HG03558 (cell line): ENCODE measurements at regions not wholly inside any gene's neighbourhood (a gene's known extent, or its start where the extent isn't known, plus 50 kb on each side); places are given as distances from the start of the nearest gene placed in this dataset.

Experiments used
- ATAC-seq: cut with Tn5 transposase; IDR thresholded peaks from one replicate; pipeline ENCODE4 v1.9.1; 2021; ENCODE audit warnings: moderate number of reproducible peaks; ENCODE audit not compliant: unreplicated experiment; ENCODE audit errors: extremely low read depth

GRCh38 chr2:122864728-122865127 lies 1109.3 kb downstream of the TSN start:
- ATAC-seq: no peak

DNA sequence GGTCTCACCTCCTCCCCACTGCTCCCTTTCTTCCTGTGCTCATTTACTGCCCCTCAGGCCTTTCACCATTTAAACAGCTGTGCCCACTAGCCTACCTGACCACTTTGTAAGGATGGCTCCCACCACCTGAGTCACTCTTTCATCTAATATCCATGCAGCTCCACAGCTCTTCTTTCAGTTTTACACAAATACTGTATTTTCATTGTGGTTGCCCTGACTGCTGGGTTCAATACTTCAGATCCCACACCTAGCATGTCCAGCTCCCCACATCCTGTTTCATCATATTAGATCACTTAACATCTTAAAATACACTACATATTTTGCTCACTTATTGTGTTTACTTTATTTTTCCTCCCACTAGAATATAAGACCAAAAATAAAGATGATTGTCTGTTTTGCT lies 1110.6 kb downstream of the TSN start:
- no peak for ATAC-seq

- ATAC-seq: no peak
Observed at GRCh38 chr2:122867941-122868340, 1112.5 kb downstream of the TSN start.

DNA sequence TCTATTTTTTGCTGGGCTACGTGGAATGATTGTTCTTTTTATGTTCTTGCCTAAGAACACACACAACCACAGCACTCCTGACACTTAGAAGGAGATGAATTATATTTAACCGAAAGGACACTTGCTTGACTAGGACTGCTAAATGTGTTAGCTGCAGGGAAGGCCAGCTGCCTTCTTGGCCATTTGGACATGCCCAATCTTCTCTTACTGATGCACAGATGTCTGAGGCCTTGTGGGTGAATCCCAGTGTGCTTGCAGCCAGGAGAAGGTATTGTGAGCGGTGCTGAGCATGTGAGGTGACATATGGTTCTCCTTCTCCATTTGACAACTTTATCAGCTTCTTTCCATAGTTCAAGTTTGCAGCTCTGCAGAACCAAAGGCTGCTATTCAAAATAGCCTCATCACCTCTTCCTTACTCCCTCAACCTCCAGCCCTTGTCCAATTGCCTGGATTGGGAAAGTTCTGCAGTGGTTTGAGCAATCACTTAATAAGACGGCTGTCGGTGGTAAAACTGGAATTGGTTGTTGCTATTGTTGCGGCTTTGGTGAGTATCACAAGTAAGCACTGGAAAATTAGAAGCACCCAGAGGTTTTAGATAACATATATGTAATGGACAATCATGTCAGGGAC lies 1113.3 kb downstream of the TSN start:
- ATAC-seq: no peak

DNA sequence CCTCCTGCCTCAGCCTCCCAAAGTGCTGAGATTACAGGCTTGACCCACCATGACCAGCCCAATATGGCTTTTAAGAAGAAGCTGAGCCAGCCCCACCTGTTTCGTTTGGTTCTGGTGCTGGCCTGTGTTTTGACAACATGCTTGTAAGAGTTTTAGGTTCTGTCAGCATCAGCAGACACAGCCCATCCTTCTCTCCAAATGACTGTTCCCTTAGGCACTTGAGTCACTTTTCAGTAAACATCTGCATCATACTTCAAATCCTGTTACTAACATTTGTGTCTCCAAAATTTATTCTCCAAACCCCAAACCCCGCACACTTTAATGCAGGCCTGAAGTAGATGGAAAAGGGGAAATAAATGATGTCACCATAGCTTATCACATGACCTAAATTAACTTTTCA lies 1118.5 kb downstream of the TSN start:
- no peak for ATAC-seq

DNA sequence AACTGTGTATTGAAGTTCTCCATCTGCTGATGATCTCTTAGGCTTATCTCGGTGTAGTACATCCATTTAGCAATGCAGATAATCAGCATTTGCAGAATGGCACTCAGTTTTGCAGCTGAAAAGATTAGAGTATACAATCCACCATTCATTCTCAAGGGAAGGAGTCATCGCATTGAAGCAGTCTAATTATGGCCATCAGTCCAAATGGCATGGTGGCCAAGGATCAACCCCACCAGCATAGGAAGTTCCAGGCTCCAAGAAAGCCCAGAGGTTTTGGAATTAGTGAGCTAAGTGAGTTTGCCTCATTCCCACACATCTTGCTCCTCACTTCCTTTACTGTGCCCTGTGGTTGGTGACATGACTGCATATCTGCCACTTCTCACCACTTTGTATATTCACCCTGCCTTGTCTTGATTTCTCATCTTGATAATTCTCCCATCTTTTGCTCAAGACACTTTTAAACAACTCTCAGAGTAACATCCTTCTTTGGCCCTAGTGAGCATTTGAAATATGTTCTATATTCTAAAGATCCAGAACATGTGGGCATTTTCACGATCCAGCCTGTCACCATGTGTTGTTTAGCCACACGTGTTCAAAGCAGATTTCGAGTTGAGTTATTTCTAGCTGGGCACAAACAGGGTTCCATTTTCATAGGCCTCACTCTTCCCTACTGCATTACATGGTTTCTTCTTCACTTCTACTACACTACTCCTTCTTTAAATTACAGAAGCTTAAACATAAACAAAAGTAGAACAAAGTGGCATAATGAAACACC lies 1119.8 kb downstream of the TSN start:
- no peak for ATAC-seq

- ATAC-seq: no peak
Observed at GRCh38 chr2:122883849-122884248, 1128.4 kb downstream of the TSN start.

GRCh38 chr2:122884889-122885288 lies 1129.4 kb downstream of the TSN start:
- no peak for ATAC-seq

DNA sequence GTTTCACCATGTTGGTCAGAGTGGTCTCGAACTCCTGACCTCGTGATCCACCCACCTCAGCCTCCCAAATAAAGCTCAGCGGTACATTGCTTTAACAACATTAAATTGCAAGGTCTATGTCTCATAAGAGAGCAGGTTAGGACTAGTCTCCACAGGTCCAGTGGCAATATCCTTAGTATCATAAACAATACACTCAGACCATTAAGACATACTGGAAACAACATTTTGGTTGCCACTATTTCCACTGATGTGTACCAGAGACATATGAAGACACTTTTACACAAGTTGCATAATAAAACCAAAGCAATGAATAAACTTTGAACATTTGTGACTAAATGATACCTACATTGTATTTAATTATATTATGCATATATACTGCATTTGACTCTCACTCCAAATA lies 1130.0 kb downstream of the TSN start:
- no peak for ATAC-seq

- ATAC-seq: no peak
Observed at GRCh38 chr2:122886479-122887145, 1131.2 kb downstream of the TSN start.

GRCh38 chr2:122899614-122900013 lies 1125.5 kb upstream of the CNTNAP5 start:
- no peak for ATAC-seq

DNA sequence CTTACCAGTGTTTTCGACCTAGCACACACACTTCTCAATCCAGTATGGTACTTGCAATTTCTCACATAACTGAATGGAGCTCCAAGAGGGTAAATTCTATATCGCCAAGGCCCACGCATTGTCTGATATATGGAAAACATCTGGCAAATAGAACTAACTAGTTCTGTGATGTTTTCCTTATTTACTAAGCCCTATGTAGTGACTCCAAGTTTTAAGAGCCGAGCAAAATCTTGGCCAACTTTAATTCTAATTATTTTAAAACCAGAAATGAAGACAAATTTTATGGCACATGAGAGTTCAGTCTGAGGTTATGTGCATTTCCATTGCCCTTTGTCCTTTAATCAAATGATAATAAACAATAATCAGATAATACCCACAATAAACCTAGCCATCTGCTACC lies 1119.7 kb upstream of the CNTNAP5 start:
- no peak for ATAC-seq

- ATAC-seq: no peak
Observed at GRCh38 chr2:122908159-122908558, 1116.9 kb upstream of the CNTNAP5 start.

- no peak for ATAC-seq
Observed at GRCh38 chr2:122927197-122927596, 1097.9 kb upstream of the CNTNAP5 start.

DNA sequence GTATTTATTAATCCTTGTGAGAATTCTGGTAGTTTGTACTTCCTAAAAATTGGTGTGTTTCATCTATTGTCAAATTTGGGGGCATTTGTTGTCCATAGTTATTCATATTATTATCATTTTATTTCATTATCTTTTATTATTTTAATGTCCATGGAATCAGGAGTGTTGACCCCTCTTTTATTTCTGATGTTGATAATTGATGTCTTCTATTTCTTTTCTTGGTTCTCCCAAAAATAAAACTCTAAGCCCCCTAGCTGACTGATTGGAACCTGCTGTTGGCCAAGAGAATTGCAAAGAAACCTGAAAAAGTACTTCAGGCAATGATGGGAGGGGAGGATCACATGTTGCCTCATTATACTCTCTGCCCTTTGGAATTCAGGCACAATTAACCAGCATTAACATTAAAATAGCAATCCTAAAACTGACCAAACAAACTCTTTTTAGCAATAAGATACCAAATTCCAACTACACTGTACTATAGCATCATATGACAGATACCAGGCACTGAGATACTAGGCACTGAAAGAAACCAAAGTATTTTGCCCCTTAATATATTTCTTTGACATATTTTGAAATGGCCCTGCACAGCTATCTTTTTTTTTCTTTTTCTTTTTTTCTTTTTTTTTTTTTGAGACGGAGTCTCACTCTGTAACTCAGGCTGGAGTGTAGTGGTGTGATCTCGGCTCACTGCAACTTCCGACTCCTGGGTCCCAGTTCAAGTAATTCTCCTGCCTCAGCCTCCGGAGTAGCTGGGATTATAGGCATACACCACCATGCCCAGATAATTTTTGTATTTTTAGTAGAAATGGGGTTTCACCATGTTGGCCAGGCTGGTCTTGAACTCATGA lies 1097.2 kb upstream of the CNTNAP5 start:
- no peak for ATAC-seq

- ATAC-seq: no peak
Observed at GRCh38 chr2:122929347-122929746, 1095.7 kb upstream of the CNTNAP5 start.

GRCh38 chr2:122935506-122935905 lies 1089.6 kb upstream of the CNTNAP5 start:
- no peak for ATAC-seq

DNA sequence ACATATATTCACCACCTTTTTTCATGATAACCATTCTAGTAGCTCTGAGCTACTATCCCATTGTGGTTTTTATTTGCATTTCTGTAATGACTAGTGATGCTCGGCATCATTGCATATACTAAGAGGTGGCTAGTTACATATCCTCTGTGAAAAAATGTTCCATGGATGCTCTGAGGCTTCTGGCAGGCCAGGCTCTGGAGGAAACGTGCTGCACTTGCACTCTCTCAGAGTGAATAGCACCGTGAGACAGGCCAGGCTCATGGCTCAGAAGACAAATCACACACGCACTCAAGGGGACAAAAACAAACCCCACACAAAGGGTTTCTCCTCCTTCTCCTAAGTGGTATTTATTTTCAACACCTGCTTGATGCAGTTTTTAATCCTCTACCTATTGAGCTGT lies 1085.3 kb upstream of the CNTNAP5 start:
- no peak for ATAC-seq

DNA sequence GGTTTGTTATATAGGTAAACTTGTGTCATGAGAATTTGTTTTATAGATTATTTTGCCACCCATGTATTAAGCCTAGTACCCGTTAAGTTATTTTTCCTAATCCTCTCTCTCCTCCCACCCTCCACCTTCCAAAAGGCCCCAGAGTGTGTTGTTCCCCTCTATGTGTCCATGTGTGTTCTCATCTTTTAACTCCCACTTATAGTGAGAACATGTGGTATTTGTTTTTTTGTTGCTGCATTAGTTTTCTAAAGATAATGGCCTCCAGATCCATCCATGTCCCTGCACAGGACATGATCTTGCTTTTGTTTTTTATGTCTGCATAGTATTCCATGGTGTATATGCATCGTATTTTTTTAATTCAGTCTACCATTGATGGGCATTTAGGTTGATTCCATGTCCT lies 1075.6 kb upstream of the CNTNAP5 start:
- no peak for ATAC-seq

GRCh38 chr2:122955776-122956175 lies 1069.3 kb upstream of the CNTNAP5 start:
- no peak for ATAC-seq
